ENCODE measurements at regions not wholly inside any gene's neighbourhood (a gene's known extent, or its start where the extent isn't known, plus 50 kb on each side); places are given as distances from the start of the nearest gene placed in this dataset.

DNA sequence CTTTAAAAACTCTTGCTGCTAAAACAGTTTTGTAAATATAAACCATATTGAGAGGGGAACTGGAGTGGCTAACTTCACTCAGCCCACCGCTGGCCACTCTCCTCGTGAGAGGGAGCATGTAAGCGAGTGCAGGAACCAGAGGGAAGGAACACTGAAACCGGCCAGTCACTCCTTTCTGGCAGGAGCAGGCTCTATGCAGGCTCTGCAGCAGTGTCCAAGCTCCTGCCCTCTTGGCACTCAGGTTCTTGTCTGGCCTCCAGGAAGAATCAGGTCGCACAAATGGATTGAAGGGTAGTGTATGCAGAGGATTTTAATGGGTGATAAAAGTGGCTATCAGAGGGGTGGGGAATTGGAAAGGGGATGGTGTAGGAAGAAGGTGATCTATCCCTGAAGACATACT lies 157.7 kb downstream of the TMX3 start (continued):
- TF ChIP-seq HDAC2 (IDR thresholded peaks at IDR 0.05; ENCODE audit: borderline replicate concordance in 1 of 2, low read depth in 2 of 2, low read length in 2 of 2) (no peak), ZNF274 (IDR thresholded peaks at IDR 0.05; ENCODE audit: borderline replicate concordance, extremely low read depth, low read length) (no peak), TAF7 (optimal IDR thresholded peaks at IDR 0.05; ENCODE audit: borderline replicate concordance, low read depth, low read length) (no peak), SIX5 (IDR thresholded peaks at IDR 0.05; ENCODE audit: low read depth, low read length) (no peak), HDAC6 (IDR thresholded peaks at IDR 0.05; ENCODE audit: low read depth, low read length) (no peak), CHD1 (IDR thresholded peaks at IDR 0.05; ENCODE audit: low read depth, low read length) (no peak), CHD2 (IDR thresholded peaks at IDR 0.05; ENCODE audit: low read length) (no peak)
